ENCODE measurements at regions not wholly inside any gene's neighbourhood (a gene's known extent, or its start where the extent isn't known, plus 50 kb on each side); places are given as distances from the start of the nearest gene placed in this dataset.

DNA sequence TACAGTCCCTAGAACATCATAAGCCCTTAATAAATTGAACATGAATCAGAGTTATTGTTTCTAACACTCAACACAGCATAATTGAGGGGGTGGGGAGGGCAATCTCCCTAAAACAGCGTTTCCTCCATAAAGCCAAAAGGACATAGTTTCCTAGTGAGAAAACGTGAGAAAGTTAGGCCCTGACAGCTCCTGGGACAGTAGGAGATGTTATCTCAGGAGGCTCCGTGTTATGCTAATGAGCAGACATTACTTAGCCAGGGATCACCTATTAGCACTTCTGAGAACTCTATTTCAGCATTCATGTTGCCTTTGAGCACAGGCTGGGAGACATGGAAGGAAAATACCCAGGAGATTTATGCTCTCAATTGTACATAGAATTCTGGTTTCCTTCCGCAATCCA lies 229.1 kb upstream of the ADAMTS9 start:
- no peak overlapping the region for H3K4me3 ChIP-seq (ENCODE audit: low read depth in 1 of 2, low read length in 1 of 2)
- TF ChIP-seq CTCF (IDR thresholded peaks at IDR 0.05), result no peak
- H3K27ac ChIP-seq, result no peak overlapping the region
- no peaks in the 10 kb centered on the region for H3K27me3 ChIP-seq
- no peaks in the 10 kb centered on the region for H3K36me3 ChIP-seq
- H3K9me3 ChIP-seq, result no peaks in the 10 kb centered on the region
- H3K4me1 ChIP-seq (ENCODE audit: control insufficient read depth in 1 of 2, insufficient read depth in 1 of 2, low read depth in 1 of 2, low read length in 1 of 2), result no peaks in the 10 kb centered on the region

- no peaks in the 10 kb centered on the region for H3K27me3 ChIP-seq
- no peaks in the 10 kb centered on the region for H3K36me3 ChIP-seq
- H3K4me1 ChIP-seq (ENCODE audit: control insufficient read depth in 1 of 2, insufficient read depth in 1 of 2, low read depth in 1 of 2, low read length in 1 of 2), result no peaks in the 10 kb centered on the region
- no peak overlapping the region for H3K27ac ChIP-seq
- no peak for TF ChIP-seq CTCF (IDR thresholded peaks at IDR 0.05)
- H3K9me3 ChIP-seq, result no peaks in the 10 kb centered on the region
- H3K4me3 ChIP-seq (ENCODE audit: low read depth in 1 of 2, low read length in 1 of 2), result no peak overlapping the region
Observed at GRCh38 chr3:64916192-64916798, 228.5 kb upstream of the ADAMTS9 start.

DNA sequence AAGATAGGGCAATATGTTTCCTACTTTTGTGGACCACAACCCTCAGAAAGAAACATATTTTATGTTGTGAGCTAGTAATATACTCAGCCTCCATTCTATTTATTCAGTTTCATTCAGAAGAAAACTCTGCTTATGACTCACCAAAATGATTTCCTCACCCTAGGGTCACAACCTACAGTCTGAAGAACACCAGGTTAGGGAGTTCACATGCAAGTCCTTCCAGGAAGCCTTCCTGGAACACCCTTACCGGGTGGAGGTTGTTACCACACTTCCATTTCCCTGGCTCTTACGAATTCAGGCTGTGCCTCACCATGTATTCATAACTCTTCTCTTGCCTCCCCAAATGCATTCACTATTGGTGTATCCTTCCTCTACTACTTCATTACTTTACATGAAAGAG lies 228.0 kb upstream of the ADAMTS9 start:
- no peaks in the 10 kb centered on the region for H3K36me3 ChIP-seq
- H3K27ac ChIP-seq, result no peak overlapping the region
- no peak overlapping the region for H3K4me3 ChIP-seq (ENCODE audit: low read depth in 1 of 2, low read length in 1 of 2)
- no peaks in the 10 kb centered on the region for H3K9me3 ChIP-seq
- no peak for TF ChIP-seq CTCF (IDR thresholded peaks at IDR 0.05)
- no peaks in the 10 kb centered on the region for H3K27me3 ChIP-seq
- no peaks in the 10 kb centered on the region for H3K4me1 ChIP-seq (ENCODE audit: control insufficient read depth in 1 of 2, insufficient read depth in 1 of 2, low read depth in 1 of 2, low read length in 1 of 2)

GRCh38 chr3:64913515-64913914 lies 225.7 kb upstream of the ADAMTS9 start:
- H3K4me3 ChIP-seq (ENCODE audit: low read depth in 1 of 2, low read length in 1 of 2), result no peak overlapping the region
- no peak for TF ChIP-seq CTCF (IDR thresholded peaks at IDR 0.05)
- H3K9me3 ChIP-seq, result no peaks in the 10 kb centered on the region
- H3K4me1 ChIP-seq (ENCODE audit: control insufficient read depth in 1 of 2, insufficient read depth in 1 of 2, low read depth in 1 of 2, low read length in 1 of 2), result no peaks in the 10 kb centered on the region
- H3K27ac ChIP-seq, result no peak overlapping the region
- no peaks in the 10 kb centered on the region for H3K27me3 ChIP-seq
- no peaks in the 10 kb centered on the region for H3K36me3 ChIP-seq

DNA sequence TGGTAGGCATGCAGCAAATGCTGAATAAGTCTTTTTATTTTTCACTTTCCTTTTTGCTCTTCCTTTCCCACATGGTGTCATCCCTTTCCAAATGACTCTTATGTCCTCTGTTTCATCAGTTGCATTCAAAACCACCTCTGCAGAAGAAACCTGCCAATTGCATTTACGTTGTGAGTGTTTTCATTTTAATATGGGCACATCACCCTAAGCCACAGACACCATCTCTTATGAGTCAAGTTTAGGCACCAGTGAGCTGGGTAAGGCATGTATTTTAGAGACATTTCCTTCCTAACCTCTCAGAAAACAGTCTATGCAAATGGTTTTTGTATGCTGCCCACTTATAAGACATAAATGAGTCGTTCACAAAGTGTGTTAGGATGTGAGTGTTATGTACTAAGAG lies 223.3 kb upstream of the ADAMTS9 start:
- no peak for TF ChIP-seq CTCF (IDR thresholded peaks at IDR 0.05)
- Histone ChIP-seq H3K4me1 (ENCODE audit: control insufficient read depth in 1 of 2, insufficient read depth in 1 of 2, low read depth in 1 of 2, low read length in 1 of 2) (no peaks in the 10 kb centered on the region), H3K36me3 (no peaks in the 10 kb centered on the region), H3K4me3 (ENCODE audit: low read depth in 1 of 2, low read length in 1 of 2) (no peak overlapping the region), H3K27me3 (no peaks in the 10 kb centered on the region), H3K9me3 (no peaks in the 10 kb centered on the region), H3K27ac (no peak overlapping the region)

Measured in neutrophil (primary cell).